ENCODE measurements at regions not wholly inside any gene's neighbourhood (a gene's known extent, or its start where the extent isn't known, plus 50 kb on each side); places are given as distances from the start of the nearest gene placed in this dataset.

DNA sequence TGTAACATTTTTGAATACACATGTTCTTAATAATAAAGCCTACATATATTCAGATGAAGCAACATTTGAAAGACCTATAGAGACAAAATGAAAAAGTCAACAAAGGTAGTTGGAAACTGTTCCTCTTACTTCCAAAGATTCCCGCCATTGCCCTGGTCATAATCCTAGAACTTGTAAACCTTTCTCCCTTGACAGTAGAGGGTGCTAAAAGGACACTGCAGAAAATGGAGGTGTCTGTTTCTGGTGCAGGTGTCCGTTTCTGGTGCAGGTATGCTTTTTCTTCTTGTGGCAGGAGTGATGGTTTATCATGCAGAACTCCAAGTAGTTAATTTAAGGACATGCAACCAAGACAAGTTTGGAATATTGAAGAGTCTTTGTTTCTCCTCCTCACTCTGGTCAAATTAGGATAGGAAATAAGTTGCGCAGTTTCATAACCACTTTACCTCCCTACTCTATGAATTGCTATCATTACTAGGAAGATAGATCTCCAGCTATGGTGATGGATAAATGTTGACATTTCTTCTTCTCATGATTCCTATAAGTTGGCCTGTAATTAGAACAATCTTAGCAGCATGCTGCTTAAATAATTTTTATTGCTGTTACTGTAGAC is 56.0 kb upstream of the FAM174A start:
- H3K27me3 ChIP-seq (ENCODE audit: control insufficient read depth, insufficient read depth): no peaks in the 10 kb centered on the region
- no peak overlapping the region for H3K27ac ChIP-seq (ENCODE audit: low read length)
- intact Hi-C loops (cut with DNase I): no loop called here
- ATAC-seq: no peak
- no peak for DNase-seq
- no peak overlapping the region for H3K4me3 ChIP-seq (ENCODE audit: low read length)
- no peaks in the 10 kb centered on the region for H3K4me1 ChIP-seq (ENCODE audit: control insufficient read depth, insufficient read depth, low read length)
- H3K9me3 ChIP-seq (ENCODE audit: control insufficient read depth, low read length): no peaks in the 10 kb centered on the region
- WGBS: 65% methylated on average over 3 of the region's 3 CpGs

DNA sequence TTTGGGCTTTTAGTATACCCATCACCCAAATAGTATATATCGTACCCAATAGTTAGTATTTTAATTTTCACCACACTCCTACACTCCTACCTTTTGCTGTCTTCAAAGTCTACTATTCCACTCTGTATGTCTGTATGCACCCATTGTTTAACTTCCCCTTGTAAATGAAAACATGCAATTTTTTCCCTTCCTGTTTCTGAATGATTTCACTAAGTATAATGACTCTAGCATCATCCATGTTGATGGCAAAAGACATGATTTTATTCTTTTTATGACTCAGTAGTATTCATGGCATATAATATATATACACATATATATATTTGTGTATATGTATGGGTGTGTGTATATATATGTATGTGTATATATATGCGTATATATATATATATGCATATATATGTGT is 63.1 kb upstream of the FAM174A start:
- Histone ChIP-seq H3K9me3 (ENCODE audit: control insufficient read depth, low read length) (no peaks in the 10 kb centered on the region), H3K4me1 (ENCODE audit: control insufficient read depth, insufficient read depth, low read length) (no peaks in the 10 kb centered on the region), H3K27me3 (ENCODE audit: control insufficient read depth, insufficient read depth) (no peaks in the 10 kb centered on the region), H3K4me3 (ENCODE audit: low read length) (no peak overlapping the region), H3K27ac (ENCODE audit: low read length) (no peak overlapping the region)
- DNase-seq (no peak), ATAC-seq (no peak)
- intact Hi-C loops (cut with DNase I): no loop called here
- WGBS: 91% methylated on average over 2 of the region's 2 CpGs

GRCh38 chr5:100469767-100470166 is 65.4 kb upstream of the FAM174A start:
- H3K4me1 ChIP-seq (ENCODE audit: control insufficient read depth, insufficient read depth, low read length): no peaks in the 10 kb centered on the region
- H3K4me3 ChIP-seq (ENCODE audit: low read length): no peak overlapping the region
- DNase-seq: no peak
- intact Hi-C loops (cut with DNase I): no loop called here
- no peak overlapping the region for H3K27ac ChIP-seq (ENCODE audit: low read length)
- no peaks in the 10 kb centered on the region for H3K27me3 ChIP-seq (ENCODE audit: control insufficient read depth, insufficient read depth)
- ATAC-seq: no peak
- no peaks in the 10 kb centered on the region for H3K9me3 ChIP-seq (ENCODE audit: control insufficient read depth, low read length)

GRCh38 chr5:100464418-100464817 is 70.8 kb upstream of the FAM174A start:
- H3K27ac ChIP-seq (ENCODE audit: low read length): no peak overlapping the region
- H3K9me3 ChIP-seq (ENCODE audit: control insufficient read depth, low read length): no peaks in the 10 kb centered on the region
- ATAC-seq (no peak), DNase-seq (no peak)
- H3K4me1 ChIP-seq (ENCODE audit: control insufficient read depth, insufficient read depth, low read length): no peaks in the 10 kb centered on the region
- 62% methylated on average over 2 of the region's 2 CpGs for WGBS
- no peaks in the 10 kb centered on the region for H3K27me3 ChIP-seq (ENCODE audit: control insufficient read depth, insufficient read depth)
- no peak overlapping the region for H3K4me3 ChIP-seq (ENCODE audit: low read length)
- intact Hi-C loops (cut with DNase I): no loop called here

- H3K27me3 ChIP-seq (ENCODE audit: control insufficient read depth, insufficient read depth): no peaks in the 10 kb centered on the region
- intact Hi-C loops (cut with DNase I): no loop called here
- ATAC-seq: no peak
Measured at GRCh38 chr5:100456615-100457014, 78.6 kb upstream of the FAM174A start.

DNA sequence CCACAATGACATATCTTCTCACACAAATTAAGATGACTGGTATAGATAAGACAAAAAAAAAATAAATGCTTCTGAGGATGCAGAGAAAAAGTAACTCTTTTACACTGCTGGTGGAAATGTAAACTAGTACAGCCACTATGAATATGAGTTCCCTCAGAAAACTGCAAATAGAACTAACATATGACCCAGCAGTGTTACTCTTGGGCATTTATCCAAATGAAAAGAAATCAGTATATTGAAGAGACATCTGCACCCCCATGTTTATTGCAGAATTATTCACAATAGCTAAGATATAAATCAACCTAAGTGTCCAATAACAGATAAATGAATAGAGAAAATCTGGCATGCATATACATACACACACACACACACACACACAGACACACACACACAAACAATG is 83.0 kb upstream of the FAM174A start:
- intact Hi-C loops (cut with DNase I): no loop called here
- ATAC-seq: no peak

More at GRCh38 chr5:100456615-100457014, 78.6 kb upstream of the FAM174A start:
- DNase-seq: no peak
- Histone ChIP-seq H3K4me1 (ENCODE audit: control insufficient read depth, insufficient read depth, low read length) (no peaks in the 10 kb centered on the region), H3K9me3 (ENCODE audit: control insufficient read depth, low read length) (no peaks in the 10 kb centered on the region), H3K4me3 (ENCODE audit: low read length) (no peak overlapping the region), H3K27ac (ENCODE audit: low read length) (no peak overlapping the region)

GRCh38 chr5:100448111-100448528 is 87.1 kb upstream of the FAM174A start:
- intact Hi-C loops (cut with DNase I): no loop called here
- no peaks in the 10 kb centered on the region for H3K9me3 ChIP-seq (ENCODE audit: control insufficient read depth, low read length)
- no peaks in the 10 kb centered on the region for H3K4me1 ChIP-seq (ENCODE audit: control insufficient read depth, insufficient read depth, low read length)
- H3K27ac ChIP-seq (ENCODE audit: low read length): no peak overlapping the region
- H3K27me3 ChIP-seq (ENCODE audit: control insufficient read depth, insufficient read depth): no peaks in the 10 kb centered on the region
- WGBS: 60% methylated on average over 3 of the region's 3 CpGs
- ATAC-seq: no peak
- no peak for DNase-seq
- no peak overlapping the region for H3K4me3 ChIP-seq (ENCODE audit: low read length)

More for the DNA sequence above, 83.0 kb upstream of the FAM174A start:
- no peak overlapping the region for H3K27ac ChIP-seq (ENCODE audit: low read length)
- H3K27me3 ChIP-seq (ENCODE audit: control insufficient read depth, insufficient read depth): no peaks in the 10 kb centered on the region
- no peak for DNase-seq
- H3K4me1 ChIP-seq (ENCODE audit: control insufficient read depth, insufficient read depth, low read length): no peaks in the 10 kb centered on the region
- H3K9me3 ChIP-seq (ENCODE audit: control insufficient read depth, low read length): no peaks in the 10 kb centered on the region
- H3K4me3 ChIP-seq (ENCODE audit: low read length): no peak overlapping the region

DNA sequence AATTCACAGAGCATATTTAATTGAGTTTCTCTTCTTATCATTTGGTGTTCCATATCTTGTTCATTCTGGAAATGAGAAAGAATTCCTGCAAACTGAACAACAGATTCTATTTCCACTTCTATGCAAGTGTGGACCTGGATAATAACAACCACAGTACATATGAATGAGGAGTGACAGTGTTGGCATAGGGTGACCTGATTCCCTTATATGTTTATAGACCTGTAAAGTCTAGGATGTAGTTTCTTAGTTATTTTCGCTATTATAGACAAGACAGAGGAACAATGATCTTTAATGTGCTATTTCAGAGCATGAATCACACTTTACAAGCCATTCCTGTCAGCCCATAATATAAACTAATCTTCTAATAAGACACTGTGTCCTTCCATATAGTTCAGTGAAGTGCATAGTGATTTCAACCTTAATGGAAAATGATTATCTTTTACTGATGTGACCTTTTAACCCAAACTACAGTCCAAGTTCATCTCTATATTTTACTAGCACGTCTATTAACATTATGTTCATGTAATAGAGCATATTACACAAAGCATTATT is 88.2 kb upstream of the FAM174A start:
- no peak overlapping the region for H3K4me3 ChIP-seq (ENCODE audit: low read length)
- no peaks in the 10 kb centered on the region for H3K4me1 ChIP-seq (ENCODE audit: control insufficient read depth, insufficient read depth, low read length)
- H3K9me3 ChIP-seq (ENCODE audit: control insufficient read depth, low read length): no peaks in the 10 kb centered on the region
- no peaks in the 10 kb centered on the region for H3K27me3 ChIP-seq (ENCODE audit: control insufficient read depth, insufficient read depth)
- intact Hi-C loops (cut with DNase I): no loop called here
- 66% methylated on average over 2 of the region's 2 CpGs for WGBS
- ATAC-seq: no peak
- no peak for DNase-seq
- no peak overlapping the region for H3K27ac ChIP-seq (ENCODE audit: low read length)

DNA sequence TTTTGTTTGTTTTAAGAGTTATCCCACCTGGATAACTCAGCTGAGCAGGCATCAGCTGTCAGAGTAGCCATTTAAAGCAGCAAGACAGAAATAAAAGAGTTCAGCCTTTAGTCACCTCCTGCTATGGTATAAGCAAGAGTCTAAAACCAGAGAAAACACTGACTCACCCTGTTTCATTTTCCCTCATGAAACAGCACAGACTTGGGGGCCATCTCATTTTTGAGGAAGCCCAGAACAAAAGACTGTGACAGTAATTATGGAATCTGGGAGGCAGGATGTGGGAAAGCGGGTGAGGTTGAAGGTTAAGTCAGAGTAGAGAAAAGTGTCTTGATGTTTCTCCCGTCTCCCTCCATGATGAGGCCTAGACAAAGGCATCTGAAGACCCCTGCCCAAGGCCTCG is 90.2 kb upstream of the FAM174A start:
- 89% methylated on average over 3 of the region's 3 CpGs for WGBS
- intact Hi-C loops (cut with DNase I): no loop called here
- ATAC-seq: no peak
- Histone ChIP-seq H3K27ac (ENCODE audit: low read length) (no peak overlapping the region), H3K27me3 (ENCODE audit: control insufficient read depth, insufficient read depth) (no peaks in the 10 kb centered on the region), H3K9me3 (ENCODE audit: control insufficient read depth, low read length) (no peaks in the 10 kb centered on the region), H3K4me1 (ENCODE audit: control insufficient read depth, insufficient read depth, low read length) (no peaks in the 10 kb centered on the region), H3K4me3 (ENCODE audit: low read length) (no peak overlapping the region)
- no peak for DNase-seq

DNA sequence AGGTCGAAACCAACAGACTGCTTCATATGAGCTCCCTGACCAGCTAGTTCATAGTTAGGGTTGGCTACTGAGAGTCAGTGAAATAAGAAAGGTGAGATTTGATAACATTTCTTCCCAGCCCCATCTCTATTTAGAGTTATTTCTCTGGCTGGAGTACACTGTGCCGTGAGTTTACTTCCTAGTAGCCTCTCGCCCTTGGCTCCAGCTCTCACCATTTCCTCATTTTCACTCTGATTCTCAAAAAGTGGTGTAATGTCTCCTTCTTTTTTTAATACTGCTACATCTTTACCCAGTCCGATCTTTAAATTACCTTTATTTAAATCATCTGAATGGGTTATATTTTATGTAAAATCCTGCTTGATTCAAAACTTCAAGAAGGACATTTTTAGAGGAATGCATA is 100.4 kb upstream of the FAM174A start:
- H3K27ac ChIP-seq (ENCODE audit: low read length): no peak overlapping the region
- no peak overlapping the region for H3K4me3 ChIP-seq (ENCODE audit: low read length)
- WGBS: 82% methylated on average over 4 of the region's 4 CpGs
- H3K4me1 ChIP-seq (ENCODE audit: control insufficient read depth, insufficient read depth, low read length): no peaks in the 10 kb centered on the region
- H3K9me3 ChIP-seq (ENCODE audit: control insufficient read depth, low read length): no peaks in the 10 kb centered on the region
- ATAC-seq (no peak), DNase-seq (no peak)
- intact Hi-C loops (cut with DNase I): no loop called here
- H3K27me3 ChIP-seq (ENCODE audit: control insufficient read depth, insufficient read depth): no peaks in the 10 kb centered on the region

GRCh38 chr5:100432741-100433140 is 102.4 kb upstream of the FAM174A start:
- DNase-seq: no peak
- H3K9me3 ChIP-seq (ENCODE audit: control insufficient read depth, low read length): no peaks in the 10 kb centered on the region
- ATAC-seq: no peak
- 64% methylated on average over 1 of the region's 1 CpG for WGBS
- intact Hi-C loops (cut with DNase I): no loop called here
- no peaks in the 10 kb centered on the region for H3K27me3 ChIP-seq (ENCODE audit: control insufficient read depth, insufficient read depth)
- no peak overlapping the region for H3K4me3 ChIP-seq (ENCODE audit: low read length)
- H3K4me1 ChIP-seq (ENCODE audit: control insufficient read depth, insufficient read depth, low read length): no peaks in the 10 kb centered on the region
- no peak overlapping the region for H3K27ac ChIP-seq (ENCODE audit: low read length)

Data from right cardiac atrium (tissue), 5 donors.